Testis (tissue), 2 donors: ENCODE measurements at regions not wholly inside any gene's neighbourhood (a gene's known extent, or its start where the extent isn't known, plus 50 kb on each side); places are given as distances from the start of the nearest gene placed in this dataset.
"Not testable (repeated sequence)": the region's sequence is repeated elsewhere in the genome, so short reads cannot be mapped to it uniquely, and the experiment has no call there.

Experiments
- DNase-seq: peaks from one replicate; pipeline ENCODE4 v3.0.0-alpha.2; 2019
- H3K27ac ChIP-seq, 2 donors: fragments of 200-600 bp; sonication (generic); one replicate each; pipeline ENCODE4 v1.5.1; 2019
- H3K27me3 ChIP-seq: fragments of 200-600 bp; sonication (generic); one replicate; pipeline ENCODE4 v1.5.1; 2019
- H3K36me3 ChIP-seq: fragments of 200-600 bp; sonication (generic); one replicate; pipeline ENCODE4 v1.5.1; 2017; ENCODE audit warnings: low read depth; ENCODE audit errors: missing control alignments
- H3K4me1 ChIP-seq: fragments of 200-600 bp; sonication (generic); one replicate; pipeline ENCODE4 v1.5.1; 2019
- H3K4me3 ChIP-seq, 2 donors: fragments of 200-600 bp; sonication (generic); one replicate each; pipeline ENCODE4 v1.5.1; 2017 to 2019
- H3K9me3 ChIP-seq: fragments of 200-600 bp; sonication (generic); one replicate; pipeline ENCODE4 v1.5.1; 2017
- POLR2A ChIP-seq: fragments of 450-650 bp; IDR thresholded peaks from one replicate; pipeline ENCODE4 v1.6.1; 2017; ENCODE audit warnings: antibody characterized with exemption, mild to moderate bottlenecking, moderate library complexity
- WGBS, 2 donors: methylation state at CpG; one replicate each; pipeline ENCODE4 v1.1.5; 2018; 5-methylcytosine and 5-hydroxymethylcytosine counted together
- intact Hi-C: fragments of 100-400 bp; cut with DNase I; formaldehyde crosslinking; loops from one replicate; pipeline ENCODE4 v1.15.1; 2023; ENCODE audit warnings: low total_unique reads
- TF ChIP-seq, protein P1 (sequence below), 3 experiments: fragments of 450-650 bp in 2 of 3; fragments of 200-600 bp in 1 of 3; sonication (generic) in 1 of 3; IDR thresholded peaks; one replicate each; pipeline ENCODE4 v1.5.1; 2016 to 2019; ENCODE audit warnings: antibody characterized with exemption in 3 of 3, mild to moderate bottlenecking in 2 of 3, moderate library complexity in 1 of 3

DNA sequence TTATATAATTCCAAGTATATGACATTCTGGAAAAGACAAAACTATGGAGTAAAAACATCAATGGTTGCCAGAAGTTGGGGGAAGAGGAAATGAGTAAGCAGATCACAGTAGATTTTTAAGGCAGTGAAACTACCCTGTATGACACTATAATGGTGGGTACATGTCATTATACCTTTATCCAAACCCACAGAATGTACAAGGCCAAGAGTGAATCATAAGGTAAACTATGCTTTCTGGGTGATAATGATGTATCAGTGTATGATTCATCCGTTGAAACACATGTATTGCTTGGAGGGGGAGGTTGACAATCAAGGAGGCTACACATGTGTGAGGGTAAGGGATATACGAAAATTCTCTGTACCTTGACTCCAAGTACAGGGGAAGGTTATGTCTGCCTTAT, 862.7 kb downstream of the PLA2G4A start:
- no peaks in the 10 kb centered on the region for H3K4me1 ChIP-seq
- intact Hi-C loops: no loop called here
- WGBS, 2 donors: 52 to 66% methylated on average over 2 of the region's 2 CpGs
- H3K27me3 ChIP-seq: no peaks in the 10 kb centered on the region
- TF ChIP-seq POLR2A: no peak
- TF ChIP-seq, protein P1, sequence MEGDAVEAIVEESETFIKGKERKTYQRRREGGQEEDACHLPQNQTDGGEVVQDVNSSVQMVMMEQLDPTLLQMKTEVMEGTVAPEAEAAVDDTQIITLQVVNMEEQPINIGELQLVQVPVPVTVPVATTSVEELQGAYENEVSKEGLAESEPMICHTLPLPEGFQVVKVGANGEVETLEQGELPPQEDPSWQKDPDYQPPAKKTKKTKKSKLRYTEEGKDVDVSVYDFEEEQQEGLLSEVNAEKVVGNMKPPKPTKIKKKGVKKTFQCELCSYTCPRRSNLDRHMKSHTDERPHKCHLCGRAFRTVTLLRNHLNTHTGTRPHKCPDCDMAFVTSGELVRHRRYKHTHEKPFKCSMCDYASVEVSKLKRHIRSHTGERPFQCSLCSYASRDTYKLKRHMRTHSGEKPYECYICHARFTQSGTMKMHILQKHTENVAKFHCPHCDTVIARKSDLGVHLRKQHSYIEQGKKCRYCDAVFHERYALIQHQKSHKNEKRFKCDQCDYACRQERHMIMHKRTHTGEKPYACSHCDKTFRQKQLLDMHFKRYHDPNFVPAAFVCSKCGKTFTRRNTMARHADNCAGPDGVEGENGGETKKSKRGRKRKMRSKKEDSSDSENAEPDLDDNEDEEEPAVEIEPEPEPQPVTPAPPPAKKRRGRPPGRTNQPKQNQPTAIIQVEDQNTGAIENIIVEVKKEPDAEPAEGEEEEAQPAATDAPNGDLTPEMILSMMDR (IDR thresholded peaks at IDR 0.05): no peak
- no peaks in the 10 kb centered on the region for H3K9me3 ChIP-seq
- no peak overlapping the region for H3K4me3 ChIP-seq
- H3K36me3 ChIP-seq: no peaks in the 10 kb centered on the region
- no peak overlapping the region for H3K27ac ChIP-seq
- DNase-seq: no peak

DNA sequence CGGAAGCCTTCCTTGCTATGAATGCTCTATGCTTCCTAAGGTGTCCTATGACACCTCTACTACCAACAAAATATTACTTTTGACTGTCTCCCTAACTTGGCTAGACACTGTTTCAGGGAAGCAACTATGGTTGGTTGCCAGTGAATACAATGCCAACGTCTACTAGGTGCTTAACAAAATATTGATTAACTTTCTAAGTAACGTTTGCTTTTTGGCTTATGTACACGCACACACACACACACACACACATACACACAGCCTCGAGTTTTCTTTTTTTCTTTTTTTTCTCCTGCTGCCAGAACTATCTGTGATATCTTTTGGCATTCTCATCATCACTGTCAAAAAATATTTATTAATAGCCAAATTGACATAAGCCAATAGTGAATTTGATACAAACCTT, 864.0 kb downstream of the PLA2G4A start:
- H3K4me1 ChIP-seq: no peaks in the 10 kb centered on the region
- no peaks in the 10 kb centered on the region for H3K36me3 ChIP-seq
- no peak overlapping the region for H3K27ac ChIP-seq
- DNase-seq: no peak
- no peaks in the 10 kb centered on the region for H3K27me3 ChIP-seq
- intact Hi-C loops: no loop called here
- no peaks in the 10 kb centered on the region for H3K9me3 ChIP-seq
- TF ChIP-seq POLR2A: no peak
- TF ChIP-seq, protein P1 (IDR thresholded peaks at IDR 0.05): no peak
- no peak overlapping the region for H3K4me3 ChIP-seq
- 66 to 69% methylated on average over 5 of the region's 5 CpGs for WGBS, 2 donors

- WGBS, 2 donors: 79% methylated on average over 3 of the region's 3 CpGs
- Histone ChIP-seq H3K36me3 (no peaks in the 10 kb centered on the region), H3K27me3 (no peaks in the 10 kb centered on the region), H3K4me1 (no peaks in the 10 kb centered on the region), H3K9me3 (no peaks in the 10 kb centered on the region), H3K27ac (no peak overlapping the region), H3K4me3 (no peak overlapping the region)
- intact Hi-C loops: no loop called here
- no peak for DNase-seq
- no peak for TF ChIP-seq POLR2A
- TF ChIP-seq, protein P1 (IDR thresholded peaks at IDR 0.05): no peak
Measured at GRCh38 chr1:187696073-187696472, 867.3 kb downstream of the PLA2G4A start.

- H3K4me3 ChIP-seq: peak overlapping the region; percentile 4 to 38
- H3K27ac ChIP-seq, H3K9me3 ChIP-seq, intact Hi-C loops, H3K27me3 ChIP-seq, H3K4me1 ChIP-seq, H3K36me3 ChIP-seq, DNase-seq: not testable (repeated sequence)
- 65 to 77% methylated on average over 3 to 45 of the region's 46 CpGs for WGBS, 2 donors
Measured at GRCh38 chr1:187703138-187704130, 874.7 kb downstream of the PLA2G4A start.

DNA sequence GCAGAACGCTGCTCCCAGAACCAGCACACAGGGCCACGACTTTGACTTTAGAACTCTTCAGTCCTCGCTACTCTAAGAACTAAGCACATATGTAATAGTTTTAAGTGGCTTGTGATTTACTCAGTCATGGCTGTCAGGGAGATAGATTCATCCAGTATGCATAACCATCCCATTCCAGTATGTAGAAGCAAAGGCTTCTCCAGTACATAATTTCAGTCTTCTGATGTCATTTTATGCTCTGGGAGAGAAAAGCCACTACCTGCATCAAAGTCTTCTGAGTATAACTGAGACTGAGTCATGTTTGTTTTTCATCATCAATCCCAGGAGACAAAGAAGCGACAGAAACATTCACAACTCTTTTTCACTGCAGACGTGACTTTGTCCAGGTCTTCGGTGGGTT, 885.7 kb downstream of the PLA2G4A start:
- H3K36me3 ChIP-seq: no peaks in the 10 kb centered on the region
- TF ChIP-seq, protein P1 (IDR thresholded peaks at IDR 0.05): no peak
- TF ChIP-seq POLR2A: no peak
- no peak for DNase-seq
- no peak overlapping the region for H3K4me3 ChIP-seq
- 82 to 86% methylated on average over 4 to 6 of the region's 6 CpGs for WGBS, 2 donors
- H3K27me3 ChIP-seq: no peaks in the 10 kb centered on the region
- no peaks in the 10 kb centered on the region for H3K9me3 ChIP-seq
- no peaks in the 10 kb centered on the region for H3K4me1 ChIP-seq
- intact Hi-C loops: no loop called here
- H3K27ac ChIP-seq: no peak overlapping the region
